NOMO-1 (cell line): ENCODE measurements at regions not wholly inside any gene's neighbourhood (a gene's known extent, or its start where the extent isn't known, plus 50 kb on each side); places are given as distances from the start of the nearest gene placed in this dataset.
"Not testable (repeated sequence)": the region's sequence is repeated elsewhere in the genome, so short reads cannot be mapped to it uniquely, and the experiment has no call there.

Source experiments
- DNase-seq, 2 experiments: peaks; one replicate each; lab custom pipeline; 2025; ENCODE audit not compliant: unreplicated experiment in 2 of 2; lab: John Stamatoyannopoulos, UW

GRCh38 chr13:26896986-26897668 lies 136.5 kb upstream of the GPR12 start:
- no peak for DNase-seq

- no peak for DNase-seq
Measured at GRCh38 chr13:26895808-26896466, 135.4 kb upstream of the GPR12 start.

GRCh38 chr13:26895081-26895807 lies 134.7 kb upstream of the GPR12 start:
- DNase-seq: peak in 1 of 2 experiments; percentile 3

GRCh38 chr13:26888632-26889031 lies 128.0 kb upstream of the GPR12 start:
- DNase-seq: no peak

GRCh38 chr13:26887594-26887993 lies 127.0 kb upstream of the GPR12 start:
- DNase-seq: no peak

GRCh38 chr13:26883613-26884257 lies 123.1 kb upstream of the GPR12 start:
- no peak for DNase-seq

- peak; percentile 16 to 26 for DNase-seq
Measured at GRCh38 chr13:26882731-26883130, 122.1 kb upstream of the GPR12 start.

- no peak for DNase-seq
Measured at GRCh38 chr13:26881154-26881553, 120.6 kb upstream of the GPR12 start.

- no peak for DNase-seq
Measured at GRCh38 chr13:26880735-26881134, 120.1 kb upstream of the GPR12 start.

- DNase-seq: no peak
Measured at GRCh38 chr13:26878438-26878837, 117.9 kb upstream of the GPR12 start.

GRCh38 chr13:26873386-26873698 lies 112.8 kb upstream of the GPR12 start:
- no peak for DNase-seq

GRCh38 chr13:26872525-26873385 lies 112.2 kb upstream of the GPR12 start:
- peak; percentile 62 to 69 for DNase-seq

- DNase-seq: peak; percentile 5 to 14
Measured at GRCh38 chr13:26867451-26868091, 107.0 kb upstream of the GPR12 start.

- no peak for DNase-seq
Measured at GRCh38 chr13:26864576-26864975, 104.0 kb upstream of the GPR12 start.

GRCh38 chr13:26861941-26862340 lies 101.4 kb upstream of the GPR12 start:
- DNase-seq: no peak

GRCh38 chr13:26855921-26856320 lies 95.3 kb upstream of the GPR12 start:
- DNase-seq: no peak

- DNase-seq: no peak
Measured at GRCh38 chr13:26855071-26855470, 94.5 kb upstream of the GPR12 start.

GRCh38 chr13:26853323-26853722 lies 92.7 kb upstream of the GPR12 start:
- no peak for DNase-seq

GRCh38 chr13:26847281-26847680 lies 86.7 kb upstream of the GPR12 start:
- DNase-seq: no peak

GRCh38 chr13:26845063-26845462 lies 84.5 kb upstream of the GPR12 start:
- DNase-seq: not testable (repeated sequence)
